GM12891 (cell line): ENCODE measurements at regions not wholly inside any gene's neighbourhood (a gene's known extent, or its start where the extent isn't known, plus 50 kb on each side); places are given as distances from the start of the nearest gene placed in this dataset.

ENCODE experiments used
- POLR2A ChIP-seq: IDR thresholded peaks from 2 replicates; pipeline ENCODE4 v1.6.1; 2011; ENCODE audit warnings: low read depth, low read length, control low read depth
- POLR2AphosphoS5 ChIP-seq: IDR thresholded peaks from 2 replicates; pipeline ENCODE4 v1.6.1; 2011; ENCODE audit warnings: low read depth, low read length, control low read depth
- SPI1 ChIP-seq: IDR thresholded peaks from 2 replicates; pipeline ENCODE4 v1.6.1; 2011; ENCODE audit warnings: low read depth, low read length, control low read depth
- TAF1 ChIP-seq: IDR thresholded peaks from 2 replicates; pipeline ENCODE4 v1.6.1; 2011; ENCODE audit warnings: low read depth, low read length, control low read depth

- TF ChIP-seq POLR2A (no peak), SPI1 (no peak), TAF1 (no peak), POLR2AphosphoS5 (no peak)
Observed at GRCh38 chr18:60865801-60866200, 467.4 kb upstream of the CDH20 start.
